Neural crest cell (in vitro differentiated cells): ENCODE measurements at regions not wholly inside any gene's neighbourhood (a gene's known extent, or its start where the extent isn't known, plus 50 kb on each side); places are given as distances from the start of the nearest gene placed in this dataset.

Source experiments
- DNase-seq: peaks from one replicate; pipeline ENCODE4 v3.0.0; 2021; ENCODE audit warnings: low read depth, mixed read lengths, low spot score
- H3K27ac Mint-ChIP-seq: one replicate; pipeline ENCODE4 v1.8.0; 2021; ENCODE audit warnings: mild to moderate bottlenecking, mixed read lengths; ENCODE audit not compliant: unreplicated experiment
- H3K27me3 Mint-ChIP-seq: 2 replicates; pipeline ENCODE4 v1.8.0; 2021; ENCODE audit warnings: low read depth, mild to moderate bottlenecking, mixed read lengths
- H3K36me3 Mint-ChIP-seq: 2 replicates; pipeline ENCODE4 v1.8.0; 2021; ENCODE audit warnings: low read depth, mild to moderate bottlenecking, mixed read lengths
- H3K4me1 Mint-ChIP-seq: 2 replicates; pipeline ENCODE4 v1.8.0; 2021; ENCODE audit warnings: mixed read lengths
- H3K4me3 Mint-ChIP-seq: one replicate; pipeline ENCODE4 v1.8.0; 2021; ENCODE audit warnings: mild to moderate bottlenecking, mixed read lengths
- H3K9me3 Mint-ChIP-seq: 2 replicates; pipeline ENCODE4 v1.8.0; 2021; ENCODE audit warnings: mixed read lengths
- CTCF ChIP-seq: fragments of 200-600 bp; sonication (generic); conservative IDR thresholded peaks from 2 replicates; pipeline ENCODE4 v1.5.0; 2021; ENCODE audit warnings: antibody characterized with exemption, mild to moderate bottlenecking

GRCh38 chr11:110908401-110909105 lies 196.3 kb upstream of the ARHGAP20 start:
- Mint-ChIP-seq H3K27me3 (no peaks in the 10 kb centered on the region), H3K9me3 (no peaks in the 10 kb centered on the region), H3K4me3 (no peak overlapping the region), H3K4me1 (no peaks in the 10 kb centered on the region), H3K36me3 (no peaks in the 10 kb centered on the region), H3K27ac (no peak overlapping the region)
- no peak for DNase-seq
- TF ChIP-seq CTCF, result no peak

DNA sequence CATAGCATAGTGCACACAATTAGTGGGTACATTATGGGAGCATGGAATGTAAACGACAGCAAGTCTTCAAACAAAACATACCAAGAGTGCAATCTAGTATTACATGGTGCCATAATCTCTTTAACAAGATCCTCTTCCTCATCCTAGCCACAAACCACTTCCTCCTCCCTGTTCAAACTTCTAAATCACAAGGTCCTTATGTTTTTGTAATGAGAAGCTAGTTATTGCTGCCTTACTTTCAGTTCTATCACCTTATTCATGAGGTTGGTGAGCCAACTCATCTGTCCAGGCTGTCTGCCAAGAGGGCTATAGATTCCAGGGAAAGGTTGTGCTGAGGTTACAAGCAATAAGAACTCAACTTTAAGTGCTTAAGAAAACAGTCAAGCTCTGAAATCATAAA lies 195.4 kb upstream of the ARHGAP20 start:
- H3K9me3 Mint-ChIP-seq, result no peaks in the 10 kb centered on the region
- no peak for DNase-seq
- H3K4me3 Mint-ChIP-seq, result no peak overlapping the region
- TF ChIP-seq CTCF, result no peak
- H3K27me3 Mint-ChIP-seq, result no peaks in the 10 kb centered on the region
- H3K4me1 Mint-ChIP-seq, result no peaks in the 10 kb centered on the region
- H3K36me3 Mint-ChIP-seq, result no peaks in the 10 kb centered on the region
- H3K27ac Mint-ChIP-seq, result no peak overlapping the region

- TF ChIP-seq CTCF, result no peak
- Mint-ChIP-seq H3K4me3 (no peak overlapping the region), H3K36me3 (no peaks in the 10 kb centered on the region), H3K9me3 (no peaks in the 10 kb centered on the region), H3K4me1 (no peaks in the 10 kb centered on the region), H3K27me3 (no peaks in the 10 kb centered on the region), H3K27ac (no peak overlapping the region)
- DNase-seq, result no peak
These were observed 191.6 kb upstream of the ARHGAP20 start for GRCh38 chr11:110903830-110904229.

- no peak overlapping the region for H3K4me3 Mint-ChIP-seq
- TF ChIP-seq CTCF, result no peak
- H3K27ac Mint-ChIP-seq, result no peak overlapping the region
- DNase-seq, result no peak
- no peaks in the 10 kb centered on the region for H3K9me3 Mint-ChIP-seq
- H3K27me3 Mint-ChIP-seq, result no peaks in the 10 kb centered on the region
- no peaks in the 10 kb centered on the region for H3K4me1 Mint-ChIP-seq
- H3K36me3 Mint-ChIP-seq, result no peaks in the 10 kb centered on the region
These were observed 191.1 kb upstream of the ARHGAP20 start for GRCh38 chr11:110903378-110903777.

DNA sequence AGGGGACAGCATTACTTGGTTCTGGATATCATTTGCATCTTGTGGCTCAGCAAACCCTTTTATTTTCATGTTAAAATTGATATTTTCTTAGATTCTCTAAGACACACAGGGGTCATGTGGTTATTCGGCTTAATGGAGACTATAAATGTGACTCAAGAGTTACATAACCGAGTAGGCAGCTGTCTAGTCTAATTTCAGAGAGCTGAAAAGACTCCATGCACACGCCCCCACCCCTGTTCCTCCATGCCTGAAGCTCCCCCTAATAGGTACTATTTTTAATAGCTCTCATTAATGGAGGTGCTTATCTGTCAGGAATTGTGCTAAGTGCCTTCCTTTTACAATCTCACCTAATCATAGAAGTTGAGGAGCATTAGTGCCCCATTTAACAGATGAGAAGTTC lies 189.2 kb upstream of the ARHGAP20 start:
- no peak for TF ChIP-seq CTCF
- H3K36me3 Mint-ChIP-seq, result no peaks in the 10 kb centered on the region
- no peak for DNase-seq
- peaks cover 3% of the 10 kb centered on the region for H3K4me1 Mint-ChIP-seq
- no peak overlapping the region for H3K4me3 Mint-ChIP-seq
- H3K27me3 Mint-ChIP-seq, result no peaks in the 10 kb centered on the region
- H3K9me3 Mint-ChIP-seq, result peaks cover 3% of the 10 kb centered on the region
- no peak overlapping the region for H3K27ac Mint-ChIP-seq
